T-helper 17 cell (primary cell): ENCODE measurements at regions not wholly inside any gene's neighbourhood (a gene's known extent, or its start where the extent isn't known, plus 50 kb on each side); places are given as distances from the start of the nearest gene placed in this dataset.
"Not testable (repeated sequence)": the region's sequence is repeated elsewhere in the genome, so short reads cannot be mapped to it uniquely, and the experiment has no call there.

Experiments used
- ATAC-seq: fragments of 150-1000 bp; cut with Tn5 transposase; 2 replicates; pipeline ENCODE4 v1.10.0; 2021; ENCODE audit warnings: mild to moderate bottlenecking, moderate library complexity
- DNase-seq, 3 donors: peaks; one replicate each; pipeline versions ENCODE4 v3.0.0 to v3.0.0-alpha.2; 2020 to 2021
- H3K9me3 ChIP-seq: one replicate; pipeline ENCODE4 v1.7.0; 2013; ENCODE audit warnings: low read length, mild to moderate bottlenecking; ENCODE audit not compliant: control insufficient read depth, poor library complexity, severe bottlenecking
- H3K27ac Mint-ChIP-seq: one replicate; pipeline ENCODE4 v1.8.0; 2022; ENCODE audit warnings: mild to moderate bottlenecking, moderate library complexity, mixed read lengths
- H3K27me3 Mint-ChIP-seq: one replicate; pipeline ENCODE4 v1.8.0; 2022; ENCODE audit warnings: mixed read lengths
- H3K36me3 Mint-ChIP-seq: one replicate; pipeline ENCODE4 v1.8.0; 2022; ENCODE audit warnings: low read depth, mixed read lengths
- H3K4me1 Mint-ChIP-seq: one replicate; pipeline ENCODE4 v1.8.0; 2022; ENCODE audit warnings: mild to moderate bottlenecking, mixed read lengths
- H3K4me3 Mint-ChIP-seq: one replicate; pipeline ENCODE4 v1.8.0; 2022; ENCODE audit warnings: mild to moderate bottlenecking, moderate library complexity, mixed read lengths

GRCh38 chr11:69912161-69912910 lies 93.1 kb upstream of the FGF3 start:
- peaks cover 6% of the 10 kb centered on the region for H3K4me1 Mint-ChIP-seq
- no peaks in the 10 kb centered on the region for H3K36me3 Mint-ChIP-seq
- H3K4me3 Mint-ChIP-seq = no peak overlapping the region
- ATAC-seq (no peak), DNase-seq (peak in 1 of 3 donors; percentile 4)
- no peak overlapping the region for H3K27ac Mint-ChIP-seq
- H3K27me3 Mint-ChIP-seq = peaks cover 55% of the 10 kb centered on the region
- no peaks in the 10 kb centered on the region for H3K9me3 ChIP-seq

GRCh38 chr11:69912911-69913451 lies 93.8 kb upstream of the FGF3 start:
- Mint-ChIP-seq H3K27me3 (peaks cover 49% of the 10 kb centered on the region), H3K4me1 (peaks cover 6% of the 10 kb centered on the region), H3K27ac (no peak overlapping the region), H3K4me3 (no peak overlapping the region), H3K36me3 (no peaks in the 10 kb centered on the region)
- no peak for ATAC-seq
- no peaks in the 10 kb centered on the region for H3K9me3 ChIP-seq
- DNase-seq = no peak

- H3K9me3 ChIP-seq = no peaks in the 10 kb centered on the region
- no peak overlapping the region for H3K27ac Mint-ChIP-seq
- H3K27me3 Mint-ChIP-seq = peaks cover 41% of the 10 kb centered on the region
- H3K4me3 Mint-ChIP-seq = no peak overlapping the region
- ATAC-seq = no peak
- H3K4me1 Mint-ChIP-seq = peaks cover 6% of the 10 kb centered on the region
- H3K36me3 Mint-ChIP-seq = no peaks in the 10 kb centered on the region
- DNase-seq = no peak
Measured at GRCh38 chr11:69913591-69914285, 94.5 kb upstream of the FGF3 start.

GRCh38 chr11:69914286-69915150 lies 95.3 kb upstream of the FGF3 start:
- ATAC-seq (no peak), DNase-seq (no peak)
- H3K9me3 ChIP-seq = no peaks in the 10 kb centered on the region
- Mint-ChIP-seq H3K4me1 (peaks cover 9% of the 10 kb centered on the region), H3K4me3 (no peak overlapping the region), H3K27ac (no peak overlapping the region), H3K36me3 (peaks cover 2% of the 10 kb centered on the region), H3K27me3 (peaks cover 45% of the 10 kb centered on the region)

- no peak for DNase-seq
- Mint-ChIP-seq H3K36me3 (peaks cover 2% of the 10 kb centered on the region), H3K4me1 (peaks cover 9% of the 10 kb centered on the region), H3K4me3 (no peak overlapping the region), H3K27me3 (peaks cover 49% of the 10 kb centered on the region), H3K27ac (no peak overlapping the region)
- H3K9me3 ChIP-seq = no peaks in the 10 kb centered on the region
- ATAC-seq = no peak
Measured at GRCh38 chr11:69915151-69915500, 95.9 kb upstream of the FGF3 start.

GRCh38 chr11:69915501-69916250 lies 96.5 kb upstream of the FGF3 start:
- no peak overlapping the region for H3K4me3 Mint-ChIP-seq
- no peak for ATAC-seq

GRCh38 chr11:69916251-69916649 lies 97.0 kb upstream of the FGF3 start:
- peaks cover 48% of the 10 kb centered on the region for H3K27me3 Mint-ChIP-seq
- H3K27ac Mint-ChIP-seq = not testable (repeated sequence)

More at GRCh38 chr11:69915501-69916250, 96.5 kb upstream of the FGF3 start:
- peaks cover 2% of the 10 kb centered on the region for H3K36me3 Mint-ChIP-seq
- H3K4me1 Mint-ChIP-seq = peaks cover 9% of the 10 kb centered on the region
- peak in 1 of 3 donors; percentile 19 for DNase-seq
- no peaks in the 10 kb centered on the region for H3K9me3 ChIP-seq
- no peak overlapping the region for H3K27ac Mint-ChIP-seq
- H3K27me3 Mint-ChIP-seq = peaks cover 49% of the 10 kb centered on the region

GRCh38 chr11:69916806-69917387 lies 97.7 kb upstream of the FGF3 start:
- H3K27me3 Mint-ChIP-seq = peaks cover 48% of the 10 kb centered on the region
- H3K27ac Mint-ChIP-seq = no peak overlapping the region
- H3K9me3 ChIP-seq = no peaks in the 10 kb centered on the region
- no peak overlapping the region for H3K4me3 Mint-ChIP-seq
- peaks cover 11% of the 10 kb centered on the region for H3K4me1 Mint-ChIP-seq
- H3K36me3 Mint-ChIP-seq = peaks cover 2% of the 10 kb centered on the region
- DNase-seq (no peak), ATAC-seq (no peak)

More at GRCh38 chr11:69916251-69916649, 97.0 kb upstream of the FGF3 start:
- not testable (repeated sequence) for H3K36me3 Mint-ChIP-seq, H3K4me1 Mint-ChIP-seq, ATAC-seq, H3K4me3 Mint-ChIP-seq, H3K9me3 ChIP-seq, DNase-seq

GRCh38 chr11:69917529-69917928 lies 98.3 kb upstream of the FGF3 start:
- no peak overlapping the region for H3K27ac Mint-ChIP-seq
- no peak for DNase-seq
- H3K27me3 Mint-ChIP-seq = peaks cover 48% of the 10 kb centered on the region
- ATAC-seq = no peak
- H3K36me3 Mint-ChIP-seq = peaks cover 2% of the 10 kb centered on the region
- H3K4me1 Mint-ChIP-seq = peaks cover 11% of the 10 kb centered on the region
- no peaks in the 10 kb centered on the region for H3K9me3 ChIP-seq
- no peak overlapping the region for H3K4me3 Mint-ChIP-seq

GRCh38 chr11:69918231-69918937 lies 99.2 kb upstream of the FGF3 start:
- DNase-seq = no peak
- peaks cover 51% of the 10 kb centered on the region for H3K27me3 Mint-ChIP-seq
- no peak overlapping the region for H3K4me3 Mint-ChIP-seq
- no peaks in the 10 kb centered on the region for H3K9me3 ChIP-seq
- no peak for ATAC-seq
- peaks cover 4% of the 10 kb centered on the region for H3K36me3 Mint-ChIP-seq
- no peak overlapping the region for H3K27ac Mint-ChIP-seq
- peaks cover 14% of the 10 kb centered on the region for H3K4me1 Mint-ChIP-seq

- H3K27me3 Mint-ChIP-seq = peaks cover 57% of the 10 kb centered on the region
- peaks cover 14% of the 10 kb centered on the region for H3K4me1 Mint-ChIP-seq
- peak; percentile 46 to 65 (median 57) for DNase-seq
- peak overlapping the region; percentile 27 for H3K27ac Mint-ChIP-seq
- H3K9me3 ChIP-seq = no peaks in the 10 kb centered on the region
- H3K4me3 Mint-ChIP-seq = no peak overlapping the region
- ATAC-seq = peak; percentile 66
- peaks cover 4% of the 10 kb centered on the region for H3K36me3 Mint-ChIP-seq
Measured at GRCh38 chr11:69918938-69919650, 99.9 kb upstream of the FGF3 start.
